ENCODE measurements at regions not wholly inside any gene's neighbourhood (a gene's known extent, or its start where the extent isn't known, plus 50 kb on each side); places are given as distances from the start of the nearest gene placed in this dataset.

DNA sequence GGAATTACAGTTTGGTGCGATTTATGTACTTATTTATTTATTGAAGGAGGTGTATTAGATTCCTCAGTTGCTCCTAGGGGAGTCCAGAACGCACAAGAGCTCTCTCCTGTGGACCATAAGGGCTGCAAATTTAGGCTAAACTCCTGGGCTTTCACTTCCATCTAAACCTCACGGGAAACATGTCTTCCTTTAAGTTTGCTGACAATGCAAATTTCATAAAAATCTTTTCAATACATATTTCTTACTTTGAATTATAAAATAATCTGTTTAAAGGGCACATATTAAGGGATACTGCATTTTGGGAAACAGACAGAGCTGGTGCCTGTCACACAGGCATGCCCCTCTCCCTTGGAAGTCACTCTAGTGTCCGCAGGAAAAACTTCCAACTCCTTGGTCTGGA lies 438.0 kb upstream of the CPEB2 start:
- Histone ChIP-seq H3K36me3 (no peaks in the 10 kb centered on the region), H3K4me1 (no peaks in the 10 kb centered on the region), H3K27me3 (no peaks in the 10 kb centered on the region), H3K4me3 (no peak overlapping the region), H3K9me3 (no peaks in the 10 kb centered on the region), H3K27ac (no peak overlapping the region)
- TF ChIP-seq, protein P1, sequence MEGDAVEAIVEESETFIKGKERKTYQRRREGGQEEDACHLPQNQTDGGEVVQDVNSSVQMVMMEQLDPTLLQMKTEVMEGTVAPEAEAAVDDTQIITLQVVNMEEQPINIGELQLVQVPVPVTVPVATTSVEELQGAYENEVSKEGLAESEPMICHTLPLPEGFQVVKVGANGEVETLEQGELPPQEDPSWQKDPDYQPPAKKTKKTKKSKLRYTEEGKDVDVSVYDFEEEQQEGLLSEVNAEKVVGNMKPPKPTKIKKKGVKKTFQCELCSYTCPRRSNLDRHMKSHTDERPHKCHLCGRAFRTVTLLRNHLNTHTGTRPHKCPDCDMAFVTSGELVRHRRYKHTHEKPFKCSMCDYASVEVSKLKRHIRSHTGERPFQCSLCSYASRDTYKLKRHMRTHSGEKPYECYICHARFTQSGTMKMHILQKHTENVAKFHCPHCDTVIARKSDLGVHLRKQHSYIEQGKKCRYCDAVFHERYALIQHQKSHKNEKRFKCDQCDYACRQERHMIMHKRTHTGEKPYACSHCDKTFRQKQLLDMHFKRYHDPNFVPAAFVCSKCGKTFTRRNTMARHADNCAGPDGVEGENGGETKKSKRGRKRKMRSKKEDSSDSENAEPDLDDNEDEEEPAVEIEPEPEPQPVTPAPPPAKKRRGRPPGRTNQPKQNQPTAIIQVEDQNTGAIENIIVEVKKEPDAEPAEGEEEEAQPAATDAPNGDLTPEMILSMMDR (IDR thresholded peaks at IDR 0.05), result no peak
- TF ChIP-seq POLR2A (IDR thresholded peaks at IDR 0.05), result no peak
- TF ChIP-seq POLR2AphosphoS5 (IDR thresholded peaks at IDR 0.05; ENCODE audit: insufficient read depth in 1 of 2, low read depth in 1 of 2), result no peak
- DNase-seq (ENCODE audit: extremely low spot score in 2 of 2), result no peak
- intact Hi-C loops (cut with DNase I), result no loop called here

DNA sequence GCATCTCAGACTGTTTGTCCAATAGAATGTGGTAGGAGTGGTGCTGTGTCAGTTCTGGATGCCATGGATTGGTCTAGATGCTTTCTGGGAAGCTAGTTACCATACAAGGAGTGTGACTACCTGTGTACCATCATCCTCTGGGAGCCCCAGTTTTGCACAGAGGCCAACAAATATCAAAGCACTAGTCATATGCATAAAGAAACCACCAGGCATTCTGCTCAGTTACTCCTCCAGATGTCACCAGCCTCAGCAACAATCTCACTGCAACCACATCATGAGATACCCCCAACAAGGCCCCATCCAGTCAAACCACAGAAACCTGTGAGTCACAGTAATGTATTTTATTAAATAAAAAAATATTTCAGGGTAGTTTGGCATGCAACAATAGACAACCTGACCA lies 435.8 kb upstream of the CPEB2 start:
- intact Hi-C loops (cut with DNase I), result no loop called here
- Histone ChIP-seq H3K27ac (no peak overlapping the region), H3K4me1 (no peaks in the 10 kb centered on the region), H3K4me3 (no peak overlapping the region), H3K27me3 (no peaks in the 10 kb centered on the region), H3K9me3 (no peaks in the 10 kb centered on the region), H3K36me3 (no peaks in the 10 kb centered on the region)
- TF ChIP-seq POLR2AphosphoS5 (IDR thresholded peaks at IDR 0.05; ENCODE audit: insufficient read depth in 1 of 2, low read depth in 1 of 2) (no peak), POLR2A (IDR thresholded peaks at IDR 0.05) (no peak)
- TF ChIP-seq, protein P1 (IDR thresholded peaks at IDR 0.05), result no peak
- DNase-seq (ENCODE audit: extremely low spot score in 2 of 2), result no peak

- Histone ChIP-seq H3K36me3 (no peaks in the 10 kb centered on the region), H3K4me3 (no peak overlapping the region), H3K27ac (no peak overlapping the region), H3K27me3 (no peaks in the 10 kb centered on the region), H3K4me1 (no peaks in the 10 kb centered on the region), H3K9me3 (no peaks in the 10 kb centered on the region)
- intact Hi-C loops (cut with DNase I), result no loop called here
- no peak for DNase-seq (ENCODE audit: extremely low spot score in 2 of 2)
- TF ChIP-seq POLR2AphosphoS5 (IDR thresholded peaks at IDR 0.05; ENCODE audit: insufficient read depth in 1 of 2, low read depth in 1 of 2) (no peak), POLR2A (IDR thresholded peaks at IDR 0.05) (no peak)
- TF ChIP-seq, protein P1 (IDR thresholded peaks at IDR 0.05), result no peak
Observed at GRCh38 chr4:14568351-14568750, 433.9 kb upstream of the CPEB2 start.

- H3K27ac ChIP-seq, result no peak overlapping the region
- intact Hi-C loops (cut with DNase I), result no loop called here
- H3K4me1 ChIP-seq, result no peaks in the 10 kb centered on the region
Observed at GRCh38 chr4:14575289-14575688, 427.0 kb upstream of the CPEB2 start.

DNA sequence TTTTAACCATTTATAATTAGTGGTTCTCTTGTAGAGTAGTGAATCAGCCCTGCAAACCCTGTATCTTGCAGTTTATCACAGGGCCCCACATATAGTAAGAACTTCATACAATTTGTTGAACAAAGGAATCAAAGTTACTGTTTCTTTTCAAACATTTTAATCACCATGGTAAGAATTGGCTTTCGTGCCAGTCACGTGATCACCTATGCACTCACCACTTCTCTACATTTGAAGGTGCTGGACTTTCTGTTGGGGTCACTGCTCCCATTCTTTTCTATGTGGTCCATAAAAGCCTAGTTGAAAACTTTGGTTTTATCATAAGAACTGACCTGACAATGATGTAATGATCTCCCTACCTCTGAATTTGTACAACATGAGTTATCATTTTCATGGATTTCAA lies 426.4 kb upstream of the CPEB2 start:
- intact Hi-C loops (cut with DNase I), result no loop called here
- Histone ChIP-seq H3K4me3 (no peak overlapping the region), H3K4me1 (no peaks in the 10 kb centered on the region), H3K9me3 (no peaks in the 10 kb centered on the region), H3K27me3 (no peaks in the 10 kb centered on the region), H3K27ac (no peak overlapping the region), H3K36me3 (no peaks in the 10 kb centered on the region)
- no peak for TF ChIP-seq POLR2AphosphoS5 (IDR thresholded peaks at IDR 0.05; ENCODE audit: insufficient read depth in 1 of 2, low read depth in 1 of 2)
- TF ChIP-seq, protein P1 (IDR thresholded peaks at IDR 0.05), result no peak
- no peak for TF ChIP-seq POLR2A (IDR thresholded peaks at IDR 0.05)
- no peak for DNase-seq (ENCODE audit: extremely low spot score in 2 of 2)

More at GRCh38 chr4:14575289-14575688, 427.0 kb upstream of the CPEB2 start:
- TF ChIP-seq POLR2AphosphoS5 (IDR thresholded peaks at IDR 0.05; ENCODE audit: insufficient read depth in 1 of 2, low read depth in 1 of 2), result no peak
- TF ChIP-seq POLR2A (IDR thresholded peaks at IDR 0.05), result no peak
- TF ChIP-seq, protein P1 (IDR thresholded peaks at IDR 0.05), result no peak
- no peaks in the 10 kb centered on the region for H3K9me3 ChIP-seq
- H3K4me3 ChIP-seq, result no peak overlapping the region
- H3K27me3 ChIP-seq, result no peaks in the 10 kb centered on the region
- H3K36me3 ChIP-seq, result no peaks in the 10 kb centered on the region
- DNase-seq (ENCODE audit: extremely low spot score in 2 of 2), result no peak

Measured in vagina (tissue), 2 donors.